BJ (cell line): ENCODE measurements at regions not wholly inside any gene's neighbourhood (a gene's known extent, or its start where the extent isn't known, plus 50 kb on each side); places are given as distances from the start of the nearest gene placed in this dataset.

Source experiments
- CTCF ChIA-PET: fragments of 350-600 bp; formaldehyde crosslinking; extraction: SDS; loops from one replicate; lab custom pipeline; 2021; ENCODE audit warnings: antibody characterized with exemption, inconsistent platforms; lab: Yijun Ruan, JAX
- POLR2A ChIA-PET: fragments of 300-600 bp; sonication (Branson Sonifier 250); formaldehyde crosslinking; extraction: SDS; loops from one replicate; lab custom pipeline; 2021; ENCODE audit warnings: antibody characterized with exemption; lab: Charles Lee
- DNase-seq: peaks from one replicate; pipeline ENCODE4 v3.0.0-alpha.2; 2011; ENCODE audit warnings: low read depth
- H3K27me3 ChIP-seq: 2 replicates; pipeline ENCODE4 v1.6.0; 2011; ENCODE audit warnings: low read length; ENCODE audit not compliant: control insufficient read depth, insufficient read depth
- H3K36me3 ChIP-seq: 2 replicates; pipeline ENCODE4 v1.5.1; 2011; ENCODE audit warnings: low read length; ENCODE audit not compliant: control insufficient read depth, insufficient read depth
- H3K4me3 ChIP-seq: 2 replicates; pipeline ENCODE4 v1.5.1; 2011; ENCODE audit warnings: low read depth, mild to moderate bottlenecking, control low read depth, low read length
- TF ChIP-seq, protein P1 (sequence below): IDR thresholded peaks from 2 replicates; pipeline ENCODE4 v1.5.1; 2011; ENCODE audit warnings: low read depth, mild to moderate bottlenecking, control low read depth, inconsistent platforms, low read length, moderate library complexity; ENCODE audit not compliant: insufficient read depth

DNA sequence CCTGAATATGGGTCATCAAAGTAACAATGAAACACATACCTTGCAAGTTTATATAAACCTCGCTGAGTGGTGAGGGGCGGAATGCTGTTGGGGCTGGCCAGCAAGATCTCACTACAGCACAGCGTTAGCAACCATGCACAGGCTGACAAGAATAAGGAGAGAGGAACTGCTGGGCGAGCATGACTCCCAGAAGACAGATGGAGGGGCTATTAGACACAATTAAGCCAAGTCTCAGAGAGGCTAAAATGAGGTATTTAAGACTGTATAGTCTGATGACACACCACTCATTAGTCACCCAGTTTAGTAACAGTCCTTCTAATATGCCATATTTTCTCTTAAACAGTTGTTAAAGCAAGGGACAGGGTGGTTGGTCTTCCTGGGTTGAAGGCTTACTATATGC, 340.2 kb upstream of the NR5A2 start:
- ChIA-PET CTCF (interaction anchor here (0.7 to 2.6 kb wide), 5 partner anchors 16 to 822 kb away, joined by 3 to 15 read pairs (median 4); no protein-coding TSS in a partner anchor), POLR2A (no interaction called here)
- Histone ChIP-seq H3K4me3 (no peak overlapping the region), H3K27me3 (no peaks in the 10 kb centered on the region), H3K36me3 (no peaks in the 10 kb centered on the region)
- no peak for DNase-seq
- TF ChIP-seq, protein P1, sequence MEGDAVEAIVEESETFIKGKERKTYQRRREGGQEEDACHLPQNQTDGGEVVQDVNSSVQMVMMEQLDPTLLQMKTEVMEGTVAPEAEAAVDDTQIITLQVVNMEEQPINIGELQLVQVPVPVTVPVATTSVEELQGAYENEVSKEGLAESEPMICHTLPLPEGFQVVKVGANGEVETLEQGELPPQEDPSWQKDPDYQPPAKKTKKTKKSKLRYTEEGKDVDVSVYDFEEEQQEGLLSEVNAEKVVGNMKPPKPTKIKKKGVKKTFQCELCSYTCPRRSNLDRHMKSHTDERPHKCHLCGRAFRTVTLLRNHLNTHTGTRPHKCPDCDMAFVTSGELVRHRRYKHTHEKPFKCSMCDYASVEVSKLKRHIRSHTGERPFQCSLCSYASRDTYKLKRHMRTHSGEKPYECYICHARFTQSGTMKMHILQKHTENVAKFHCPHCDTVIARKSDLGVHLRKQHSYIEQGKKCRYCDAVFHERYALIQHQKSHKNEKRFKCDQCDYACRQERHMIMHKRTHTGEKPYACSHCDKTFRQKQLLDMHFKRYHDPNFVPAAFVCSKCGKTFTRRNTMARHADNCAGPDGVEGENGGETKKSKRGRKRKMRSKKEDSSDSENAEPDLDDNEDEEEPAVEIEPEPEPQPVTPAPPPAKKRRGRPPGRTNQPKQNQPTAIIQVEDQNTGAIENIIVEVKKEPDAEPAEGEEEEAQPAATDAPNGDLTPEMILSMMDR = no peak

DNA sequence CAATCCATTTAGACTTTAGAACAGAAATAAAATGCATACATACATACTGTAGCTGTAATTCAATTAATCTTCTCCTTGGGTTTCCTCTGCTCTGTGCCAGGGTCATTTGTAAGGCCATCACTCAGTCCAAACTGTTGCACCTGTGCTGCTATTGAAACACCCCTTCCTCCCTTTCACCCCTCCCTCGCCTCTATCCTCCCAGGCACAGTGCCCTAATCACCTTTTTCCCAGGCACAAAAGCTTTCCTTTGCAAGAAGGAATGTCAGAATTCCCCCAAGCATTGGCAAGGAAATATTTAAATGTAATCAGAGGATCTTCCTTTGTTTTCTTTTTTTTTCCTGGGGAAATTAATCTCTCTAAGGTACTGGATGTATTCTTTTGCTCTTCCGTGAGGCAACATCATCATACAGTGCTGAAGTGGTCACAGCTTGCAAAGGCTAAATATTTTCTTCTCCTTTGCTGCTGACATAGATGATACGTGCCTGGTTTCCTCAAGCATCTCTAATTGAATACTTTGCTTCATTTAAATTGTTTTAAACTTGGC, 339.3 kb upstream of the NR5A2 start:
- Histone ChIP-seq H3K27me3 (no peaks in the 10 kb centered on the region), H3K36me3 (no peaks in the 10 kb centered on the region), H3K4me3 (no peak overlapping the region)
- CTCF ChIA-PET = interaction anchor here (0.6 to 2.6 kb wide), 4 partner anchors 15 to 934 kb away, joined by 3 to 15 read pairs (median 4); no protein-coding TSS in a partner anchor
- DNase-seq = no peak
- TF ChIP-seq, protein P1 = no peak
- POLR2A ChIA-PET = no interaction called here

DNA sequence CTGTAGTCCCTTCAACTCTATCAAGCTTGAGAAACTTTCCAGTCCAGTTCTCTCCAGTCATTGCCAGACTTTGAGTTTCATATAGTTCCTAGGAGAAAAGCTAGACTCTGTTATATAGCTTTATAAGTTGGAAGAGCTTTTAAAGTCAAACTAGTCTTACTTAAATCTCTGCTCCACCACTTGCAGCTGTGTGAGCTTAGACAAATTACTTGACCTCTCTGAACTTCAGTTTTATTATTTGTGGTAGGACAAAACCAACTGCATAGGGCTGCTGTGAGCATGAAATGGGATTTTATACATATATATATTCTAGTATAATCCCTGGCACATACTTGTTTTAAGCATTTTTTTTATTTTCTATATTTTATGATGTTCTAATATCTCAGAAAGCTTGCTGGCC, 338.7 kb upstream of the NR5A2 start:
- ChIA-PET POLR2A (no interaction called here), CTCF (interaction anchor here (0.6 to 1.1 kb wide), 2 partner anchors 14 to 934 kb away, joined by 3 to 4 read pairs; no protein-coding TSS in a partner anchor)
- H3K27me3 ChIP-seq = no peaks in the 10 kb centered on the region
- no peaks in the 10 kb centered on the region for H3K36me3 ChIP-seq
- H3K4me3 ChIP-seq = no peak overlapping the region
- TF ChIP-seq, protein P1 = no peak
- no peak for DNase-seq

DNA sequence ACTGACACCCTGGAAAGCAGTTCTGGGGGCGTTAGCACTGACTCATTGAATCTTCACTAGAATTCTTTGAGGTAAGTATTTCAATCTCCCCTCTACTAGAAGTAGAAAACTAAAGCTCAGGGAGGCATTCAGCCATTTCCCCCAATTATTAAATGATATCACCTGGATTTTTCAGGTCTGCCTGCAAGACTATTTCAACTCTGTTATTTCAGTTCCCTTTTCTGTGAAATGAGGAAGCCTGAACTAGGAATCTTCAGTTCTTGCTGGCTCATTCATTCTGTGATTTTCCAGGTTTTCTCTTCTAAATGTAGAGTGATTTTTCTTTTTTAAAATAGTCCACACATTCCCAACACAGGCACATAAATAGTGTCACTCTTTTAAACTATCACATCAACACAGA, 337.0 kb upstream of the NR5A2 start:
- POLR2A ChIA-PET = no interaction called here
- Histone ChIP-seq H3K4me3 (no peak overlapping the region), H3K36me3 (no peaks in the 10 kb centered on the region), H3K27me3 (0 out of 2 replicates have a peak, but pooled peaks cover 3% of the 10 kb centered on the region)
- DNase-seq = no peak
- TF ChIP-seq, protein P1 = no peak
- CTCF ChIA-PET = no interaction called here

DNA sequence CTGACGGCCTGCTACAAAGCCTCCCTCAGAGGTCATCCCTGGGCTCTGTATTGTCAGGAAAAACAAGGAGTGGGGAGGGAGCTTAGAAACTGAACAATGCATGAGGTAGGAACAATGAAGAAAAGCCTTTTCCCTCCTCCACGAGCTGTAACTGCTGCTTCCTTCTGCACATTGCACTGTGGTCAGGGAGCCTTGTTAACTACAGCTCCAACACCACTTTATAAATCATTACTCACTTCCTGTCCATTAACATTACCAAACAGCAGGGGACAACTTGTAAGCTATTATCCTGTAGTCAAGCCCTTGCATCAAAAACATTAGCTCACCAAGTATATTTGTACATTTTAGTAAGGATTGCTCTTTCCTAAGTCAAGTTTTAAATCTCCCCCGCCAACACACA, 336.0 kb upstream of the NR5A2 start:
- CTCF ChIA-PET = interaction anchor here (0.8 kb wide), 1 partner anchor 819 kb away, joined by 3 read pairs; no protein-coding TSS in a partner anchor
- Histone ChIP-seq H3K36me3 (no peaks in the 10 kb centered on the region), H3K27me3 (peaks cover 3% of the 10 kb centered on the region; the same call in 1 of the 2 replicates), H3K4me3 (no peak overlapping the region)
- POLR2A ChIA-PET = no interaction called here
- DNase-seq = peak; percentile 52
- TF ChIP-seq, protein P1 = no peak
